ENCODE measurements at regions not wholly inside any gene's neighbourhood (a gene's known extent, or its start where the extent isn't known, plus 50 kb on each side); places are given as distances from the start of the nearest gene placed in this dataset.

DNA sequence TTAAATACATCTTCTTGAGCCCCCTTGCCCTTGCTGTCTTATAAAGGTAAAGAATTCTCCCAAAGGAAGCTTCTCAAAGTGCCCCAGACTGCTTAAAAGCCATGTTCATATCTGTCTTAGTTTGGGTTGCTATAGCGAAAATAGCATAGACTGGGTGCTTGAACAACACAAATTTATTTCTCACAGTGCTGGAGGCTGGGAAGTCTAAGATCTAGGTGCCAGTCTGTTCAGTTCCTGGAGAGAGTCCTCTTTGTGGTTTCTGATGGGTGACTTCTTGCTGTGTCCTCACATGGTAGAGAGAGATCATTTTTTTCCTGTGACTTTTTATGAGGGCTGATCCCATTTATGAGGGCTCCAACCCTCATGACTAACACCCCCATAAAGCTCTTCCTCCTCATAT lies 486.7 kb upstream of the ADAMTS16 start:
- Histone ChIP-seq H3K9me3 (ENCODE audit: control insufficient read depth, low read depth, low read length) (no peaks in the 10 kb centered on the region), H3K36me3 (ENCODE audit: control insufficient read depth, insufficient read depth, low read length) (no peaks in the 10 kb centered on the region), H3K27ac (ENCODE audit: low read length) (no peak overlapping the region), H3K4me1 (ENCODE audit: control insufficient read depth, insufficient read depth, low read length) (no peaks in the 10 kb centered on the region), H3K4me3 (ENCODE audit: low read length) (no peak overlapping the region), H3K27me3 (ENCODE audit: control insufficient read depth, insufficient read depth, low read length) (no peaks in the 10 kb centered on the region)
- no peak for DNase-seq
- 80% methylated on average over 1 of the region's 1 CpG for WGBS (ENCODE audit: insufficient coverage, low lambda C conversion rate)

DNA sequence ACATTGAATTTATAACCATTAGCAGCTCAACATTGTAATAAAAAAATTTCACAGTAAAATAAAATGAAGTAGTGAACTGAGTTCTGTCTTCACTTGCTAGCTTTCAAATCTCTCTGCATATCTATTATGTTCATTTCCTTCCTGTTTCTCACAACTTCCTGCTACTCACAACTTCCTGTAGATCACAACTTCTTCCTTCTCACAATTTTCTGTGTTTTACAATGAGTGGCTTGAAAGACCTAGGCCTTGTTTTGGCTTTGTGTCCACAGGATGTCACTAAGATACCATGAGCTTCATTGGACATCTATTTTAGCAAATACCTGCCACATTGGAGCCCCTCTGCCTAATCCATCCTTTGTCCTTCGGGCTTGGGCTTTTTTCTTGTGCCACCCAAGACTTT lies 480.3 kb upstream of the ADAMTS16 start:
- no peaks in the 10 kb centered on the region for H3K4me1 ChIP-seq (ENCODE audit: control insufficient read depth, insufficient read depth, low read length)
- DNase-seq: no peak
- WGBS (ENCODE audit: insufficient coverage, low lambda C conversion rate): 71% methylated on average over 1 of the region's 1 CpG
- no peaks in the 10 kb centered on the region for H3K27me3 ChIP-seq (ENCODE audit: control insufficient read depth, insufficient read depth, low read length)
- no peaks in the 10 kb centered on the region for H3K9me3 ChIP-seq (ENCODE audit: control insufficient read depth, low read depth, low read length)
- H3K36me3 ChIP-seq (ENCODE audit: control insufficient read depth, insufficient read depth, low read length): no peaks in the 10 kb centered on the region
- no peak overlapping the region for H3K4me3 ChIP-seq (ENCODE audit: low read length)
- no peak overlapping the region for H3K27ac ChIP-seq (ENCODE audit: low read length)

DNA sequence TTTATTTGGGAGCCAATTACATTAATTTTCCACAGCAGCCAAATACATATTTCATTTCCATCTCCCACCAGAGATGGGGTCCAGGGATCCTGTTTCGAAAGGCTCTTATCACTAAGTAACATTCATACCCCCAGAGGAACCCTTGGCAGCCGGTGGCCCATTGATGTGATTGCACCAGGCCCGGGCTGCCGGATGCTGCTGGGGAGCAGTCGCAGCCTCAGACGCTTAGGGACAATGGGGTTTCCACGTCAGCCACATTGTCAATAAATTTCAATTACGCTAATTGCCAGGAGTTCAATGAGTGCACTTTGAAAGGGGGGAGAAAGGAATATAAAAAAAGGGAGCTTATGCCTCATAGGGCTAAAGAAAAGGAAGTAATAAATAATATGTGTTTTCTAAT lies 478.8 kb upstream of the ADAMTS16 start:
- Histone ChIP-seq H3K4me3 (ENCODE audit: low read length) (no peak overlapping the region), H3K36me3 (ENCODE audit: control insufficient read depth, insufficient read depth, low read length) (no peaks in the 10 kb centered on the region), H3K27ac (ENCODE audit: low read length) (no peak overlapping the region), H3K9me3 (ENCODE audit: control insufficient read depth, low read depth, low read length) (no peaks in the 10 kb centered on the region), H3K27me3 (ENCODE audit: control insufficient read depth, insufficient read depth, low read length) (no peaks in the 10 kb centered on the region), H3K4me1 (ENCODE audit: control insufficient read depth, insufficient read depth, low read length) (no peaks in the 10 kb centered on the region)
- no peak for DNase-seq
- 33% methylated on average over 1 of the region's 8 CpGs for WGBS (ENCODE audit: insufficient coverage, low lambda C conversion rate)

DNA sequence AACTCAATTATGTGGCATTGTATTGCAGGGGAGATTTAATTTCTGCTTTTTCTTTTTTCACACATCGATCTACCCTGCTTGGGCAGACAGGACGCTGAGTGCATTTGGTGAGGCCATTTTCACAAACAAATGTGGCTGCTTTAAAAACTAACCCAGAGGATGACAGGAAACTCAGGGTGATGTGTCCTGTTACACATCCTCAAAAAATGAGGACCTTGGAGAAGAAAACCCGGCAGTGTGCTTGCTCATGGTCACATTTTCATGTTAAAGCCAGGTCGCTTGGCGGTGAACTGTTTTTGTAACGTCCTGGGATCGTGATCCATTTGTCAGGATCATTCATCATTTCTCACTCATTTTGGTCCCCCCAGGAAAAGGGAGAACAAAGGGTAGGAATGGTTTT lies 478.3 kb upstream of the ADAMTS16 start:
- no peaks in the 10 kb centered on the region for H3K4me1 ChIP-seq (ENCODE audit: control insufficient read depth, insufficient read depth, low read length)
- no peak overlapping the region for H3K27ac ChIP-seq (ENCODE audit: low read length)
- H3K27me3 ChIP-seq (ENCODE audit: control insufficient read depth, insufficient read depth, low read length): no peaks in the 10 kb centered on the region
- no peaks in the 10 kb centered on the region for H3K9me3 ChIP-seq (ENCODE audit: control insufficient read depth, low read depth, low read length)
- H3K36me3 ChIP-seq (ENCODE audit: control insufficient read depth, insufficient read depth, low read length): no peaks in the 10 kb centered on the region
- no peak for DNase-seq
- no peak overlapping the region for H3K4me3 ChIP-seq (ENCODE audit: low read length)
- 100% methylated on average over 2 of the region's 7 CpGs for WGBS (ENCODE audit: insufficient coverage, low lambda C conversion rate)

DNA sequence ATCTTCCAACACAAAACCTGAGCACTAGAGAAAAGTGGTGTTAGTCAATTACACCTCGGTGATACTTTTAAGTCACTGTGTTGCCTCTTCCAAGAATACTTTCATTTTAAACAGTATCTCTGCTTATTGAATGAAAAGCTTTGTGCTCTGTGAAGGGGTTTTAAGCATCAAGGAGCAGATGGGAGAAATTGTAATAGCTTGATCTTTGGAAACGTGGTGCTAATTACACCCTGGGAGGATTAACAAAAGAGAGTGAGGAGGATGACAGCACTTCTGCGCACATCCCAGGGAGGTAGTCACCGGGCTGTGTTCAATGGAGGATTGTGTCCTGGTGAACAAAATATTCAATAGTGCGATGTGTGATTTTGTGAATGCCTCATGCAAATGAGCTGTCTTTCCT lies 477.4 kb upstream of the ADAMTS16 start:
- no peak overlapping the region for H3K27ac ChIP-seq (ENCODE audit: low read length)
- H3K36me3 ChIP-seq (ENCODE audit: control insufficient read depth, insufficient read depth, low read length): no peaks in the 10 kb centered on the region
- H3K9me3 ChIP-seq (ENCODE audit: control insufficient read depth, low read depth, low read length): no peaks in the 10 kb centered on the region
- WGBS (ENCODE audit: insufficient coverage, low lambda C conversion rate): no CpG with 5 or more reads among the region's 5 CpGs
- no peaks in the 10 kb centered on the region for H3K4me1 ChIP-seq (ENCODE audit: control insufficient read depth, insufficient read depth, low read length)
- no peak for DNase-seq
- H3K4me3 ChIP-seq (ENCODE audit: low read length): no peak overlapping the region
- H3K27me3 ChIP-seq (ENCODE audit: control insufficient read depth, insufficient read depth, low read length): no peaks in the 10 kb centered on the region

DNA sequence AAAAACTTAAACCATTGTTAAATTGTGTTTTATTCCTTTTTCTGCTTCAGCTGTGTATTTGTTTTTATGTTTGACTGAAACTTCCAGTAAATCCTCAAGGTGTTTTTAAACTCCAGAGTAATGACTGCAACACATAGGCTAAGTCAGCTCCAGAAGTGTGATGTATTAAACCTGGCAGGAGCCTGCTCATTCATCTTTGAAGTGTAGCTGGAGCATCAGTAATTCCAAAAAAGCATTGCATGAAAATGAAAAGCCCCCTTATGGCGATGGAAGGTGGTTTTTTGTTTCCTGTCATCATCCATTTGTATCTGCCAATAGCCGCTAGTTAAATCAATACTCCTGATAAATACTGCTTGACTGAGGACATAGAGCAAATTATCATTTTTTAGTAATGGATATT lies 474.2 kb upstream of the ADAMTS16 start:
- no peak for DNase-seq
- Histone ChIP-seq H3K27me3 (ENCODE audit: control insufficient read depth, insufficient read depth, low read length) (no peaks in the 10 kb centered on the region), H3K36me3 (ENCODE audit: control insufficient read depth, insufficient read depth, low read length) (no peaks in the 10 kb centered on the region), H3K9me3 (ENCODE audit: control insufficient read depth, low read depth, low read length) (no peaks in the 10 kb centered on the region), H3K4me3 (ENCODE audit: low read length) (no peak overlapping the region), H3K27ac (ENCODE audit: low read length) (no peak overlapping the region), H3K4me1 (ENCODE audit: control insufficient read depth, insufficient read depth, low read length) (no peaks in the 10 kb centered on the region)
- 93% methylated on average over 2 of the region's 2 CpGs for whole genome bisulfite sequencing (ENCODE audit: insufficient coverage, low lambda C conversion rate)

DNA sequence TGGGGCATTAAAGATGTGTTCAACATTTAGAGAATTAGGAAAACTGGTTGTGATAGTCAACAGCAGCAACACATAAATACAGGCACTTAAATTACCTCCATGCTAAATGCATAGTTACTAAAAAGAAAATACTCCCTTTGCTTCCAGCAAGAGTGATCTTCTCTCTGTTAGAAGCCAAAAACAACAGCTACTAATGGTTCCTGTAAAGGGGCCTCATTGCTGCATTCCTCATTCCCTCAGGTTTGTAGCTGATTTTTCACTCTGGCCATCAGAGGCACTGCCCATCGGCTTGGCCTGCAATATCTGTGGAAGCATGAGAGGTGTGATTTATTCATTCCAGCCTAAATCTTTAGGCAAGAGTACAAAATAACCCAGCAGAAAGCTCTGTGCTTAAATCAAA lies 466.0 kb upstream of the ADAMTS16 start:
- no peak overlapping the region for H3K27ac ChIP-seq (ENCODE audit: low read length)
- WGBS (ENCODE audit: insufficient coverage, low lambda C conversion rate): no CpG with 5 or more reads among the region's 1 CpG
- no peak for DNase-seq
- H3K9me3 ChIP-seq (ENCODE audit: control insufficient read depth, low read depth, low read length): no peaks in the 10 kb centered on the region
- H3K36me3 ChIP-seq (ENCODE audit: control insufficient read depth, insufficient read depth, low read length): no peaks in the 10 kb centered on the region
- H3K27me3 ChIP-seq (ENCODE audit: control insufficient read depth, insufficient read depth, low read length): no peaks in the 10 kb centered on the region
- H3K4me3 ChIP-seq (ENCODE audit: low read length): no peak overlapping the region
- H3K4me1 ChIP-seq (ENCODE audit: control insufficient read depth, insufficient read depth, low read length): no peaks in the 10 kb centered on the region

DNA sequence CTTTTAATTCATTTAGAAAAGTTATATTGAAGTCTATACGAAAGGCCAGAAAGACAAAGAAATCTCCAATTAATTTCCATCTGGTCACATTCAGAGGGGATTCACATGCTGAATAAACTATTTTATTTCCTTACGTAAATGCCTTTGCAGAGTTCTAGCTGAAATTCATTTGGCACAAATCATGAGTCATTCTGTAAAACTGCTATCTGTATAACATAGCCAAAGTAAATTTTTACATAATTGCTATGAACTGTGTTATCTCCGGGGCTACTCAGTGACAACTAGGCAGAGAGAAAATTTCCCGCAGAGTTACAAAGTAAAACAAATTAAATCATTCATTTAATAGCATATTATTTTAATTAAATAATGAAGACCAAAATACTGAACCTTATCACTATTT lies 463.2 kb upstream of the ADAMTS16 start:
- H3K36me3 ChIP-seq (ENCODE audit: control insufficient read depth, insufficient read depth, low read length): no peaks in the 10 kb centered on the region
- H3K4me1 ChIP-seq (ENCODE audit: control insufficient read depth, insufficient read depth, low read length): no peaks in the 10 kb centered on the region
- DNase-seq: no peak
- no peaks in the 10 kb centered on the region for H3K27me3 ChIP-seq (ENCODE audit: control insufficient read depth, insufficient read depth, low read length)
- no peaks in the 10 kb centered on the region for H3K9me3 ChIP-seq (ENCODE audit: control insufficient read depth, low read depth, low read length)
- no peak overlapping the region for H3K4me3 ChIP-seq (ENCODE audit: low read length)
- H3K27ac ChIP-seq (ENCODE audit: low read length): no peak overlapping the region
- WGBS (ENCODE audit: insufficient coverage, low lambda C conversion rate): 84% methylated on average over 3 of the region's 4 CpGs

DNA sequence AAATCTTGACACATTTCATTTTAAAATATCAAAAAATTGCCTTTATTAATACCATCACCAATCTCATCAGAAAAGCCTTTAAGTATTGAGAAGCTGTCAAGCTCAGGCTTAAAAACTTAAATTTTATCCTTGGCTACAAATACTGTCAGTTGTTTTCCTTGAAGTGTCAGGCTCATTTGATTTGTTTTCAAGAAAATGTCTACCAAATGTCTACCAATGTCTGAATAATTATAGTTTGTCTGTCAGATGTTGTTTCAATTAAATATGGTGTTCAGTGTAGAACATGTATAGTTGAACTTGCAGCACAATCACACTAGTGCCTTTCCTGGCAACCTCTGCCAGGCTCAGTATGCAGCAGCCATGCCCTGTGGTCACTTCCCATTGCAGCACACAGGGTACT lies 455.2 kb upstream of the ADAMTS16 start:
- H3K36me3 ChIP-seq (ENCODE audit: control insufficient read depth, insufficient read depth, low read length): no peaks in the 10 kb centered on the region
- no peak for DNase-seq
- no peak overlapping the region for H3K27ac ChIP-seq (ENCODE audit: low read length)
- H3K4me1 ChIP-seq (ENCODE audit: control insufficient read depth, insufficient read depth, low read length): no peaks in the 10 kb centered on the region
- no peaks in the 10 kb centered on the region for H3K9me3 ChIP-seq (ENCODE audit: control insufficient read depth, low read depth, low read length)
- no peak overlapping the region for H3K4me3 ChIP-seq (ENCODE audit: low read length)
- no peaks in the 10 kb centered on the region for H3K27me3 ChIP-seq (ENCODE audit: control insufficient read depth, insufficient read depth, low read length)

DNA sequence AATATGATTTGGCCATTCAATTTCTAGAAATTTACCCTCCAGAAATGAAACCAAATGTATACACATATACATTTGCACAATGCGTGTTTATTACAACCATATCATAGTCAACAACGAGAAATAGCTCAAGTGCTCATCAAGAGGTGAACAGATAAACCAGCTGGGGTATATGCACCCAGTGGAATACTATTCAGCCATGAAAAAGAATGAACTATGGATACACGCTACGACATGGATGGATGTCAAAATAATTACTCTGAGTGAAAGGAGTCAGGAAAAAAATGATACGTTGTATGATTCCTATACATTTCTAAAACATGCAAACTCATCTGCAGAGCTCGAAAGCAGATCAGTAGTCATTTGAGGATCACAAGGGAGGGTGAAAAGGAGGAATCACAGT lies 441.5 kb upstream of the ADAMTS16 start:
- Histone ChIP-seq H3K27ac (ENCODE audit: low read length) (no peak overlapping the region), H3K4me1 (ENCODE audit: control insufficient read depth, insufficient read depth, low read length) (no peaks in the 10 kb centered on the region), H3K4me3 (ENCODE audit: low read length) (no peak overlapping the region), H3K36me3 (ENCODE audit: control insufficient read depth, insufficient read depth, low read length) (no peaks in the 10 kb centered on the region), H3K9me3 (ENCODE audit: control insufficient read depth, low read depth, low read length) (no peaks in the 10 kb centered on the region), H3K27me3 (ENCODE audit: control insufficient read depth, insufficient read depth, low read length) (no peaks in the 10 kb centered on the region)
- no peak for DNase-seq
- WGBS (ENCODE audit: insufficient coverage, low lambda C conversion rate): 83% methylated on average over 2 of the region's 6 CpGs

DNA sequence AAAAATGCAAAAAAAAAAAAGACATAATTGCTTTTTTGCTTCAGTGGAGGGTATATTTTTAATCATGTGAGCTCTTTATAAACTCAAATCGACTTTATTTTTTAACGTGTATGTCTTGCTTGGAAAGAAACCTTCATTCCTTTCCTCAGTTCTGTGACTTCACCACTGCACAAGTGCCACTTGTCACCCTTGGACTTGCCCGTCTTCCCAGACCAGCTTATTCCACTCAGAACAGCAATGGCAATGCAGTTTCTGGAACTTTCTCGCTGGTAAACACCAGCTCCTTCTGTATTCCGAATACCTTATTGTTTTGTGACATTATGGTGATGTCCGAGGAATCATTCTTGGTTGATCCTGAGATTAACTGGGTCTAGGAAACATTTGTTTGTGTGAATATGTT lies 440.5 kb upstream of the ADAMTS16 start:
- Histone ChIP-seq H3K4me1 (ENCODE audit: control insufficient read depth, insufficient read depth, low read length) (no peaks in the 10 kb centered on the region), H3K27ac (ENCODE audit: low read length) (no peak overlapping the region), H3K9me3 (ENCODE audit: control insufficient read depth, low read depth, low read length) (no peaks in the 10 kb centered on the region), H3K4me3 (ENCODE audit: low read length) (no peak overlapping the region), H3K36me3 (ENCODE audit: control insufficient read depth, insufficient read depth, low read length) (no peaks in the 10 kb centered on the region), H3K27me3 (ENCODE audit: control insufficient read depth, insufficient read depth, low read length) (no peaks in the 10 kb centered on the region)
- WGBS (ENCODE audit: insufficient coverage, low lambda C conversion rate): 83% methylated on average over 2 of the region's 6 CpGs
- DNase-seq: no peak
